ENCODE measurements at regions not wholly inside any gene's neighbourhood (a gene's known extent, or its start where the extent isn't known, plus 50 kb on each side); places are given as distances from the start of the nearest gene placed in this dataset.

DNA sequence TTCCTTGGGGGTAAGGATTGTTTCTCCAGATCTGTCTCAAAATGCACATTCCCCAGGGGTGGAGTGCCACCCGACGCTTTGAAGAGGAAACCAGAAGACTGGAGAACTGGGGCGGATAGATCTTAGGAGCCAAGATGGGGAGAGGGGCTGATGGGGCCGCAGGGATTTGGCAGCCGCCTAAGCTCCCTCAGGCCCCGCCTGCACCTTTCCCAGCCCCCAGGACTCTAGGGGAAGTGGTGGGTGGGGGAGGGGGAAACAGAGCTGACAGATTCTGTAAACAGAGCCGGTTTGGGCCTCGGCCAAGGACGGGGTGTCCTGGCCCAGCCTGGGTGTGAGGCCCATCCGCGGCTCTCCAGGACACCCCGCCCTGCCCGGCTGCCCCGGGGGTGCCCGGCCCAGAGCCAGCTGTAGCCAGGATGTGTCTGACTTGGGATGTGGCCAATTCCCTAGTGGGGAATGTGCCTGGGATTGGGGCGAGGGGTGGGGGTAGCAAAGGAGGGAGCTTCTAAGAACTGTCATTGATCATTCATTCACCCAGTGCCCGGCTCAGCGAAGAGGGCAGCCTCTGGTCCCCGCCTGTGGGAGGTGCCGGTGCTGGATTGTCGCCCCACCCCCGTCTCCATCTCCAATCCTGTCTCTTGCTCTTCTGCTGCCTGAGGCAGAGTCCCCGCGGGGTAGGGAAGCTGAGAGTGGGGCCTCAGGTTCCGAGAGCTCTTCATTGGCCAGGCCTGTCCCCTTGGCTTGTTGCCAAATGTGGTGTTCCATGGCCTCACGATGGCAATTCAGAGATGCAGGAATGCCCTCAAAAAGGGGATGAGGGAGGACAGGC lies 54.8 kb upstream of the CDKN2AIPNL start:
- no peaks in the 10 kb centered on the region for H3K36me3 ChIP-seq (ENCODE audit: low read length)
- no peaks in the 10 kb centered on the region for H3K79me2 ChIP-seq (ENCODE audit: insufficient read depth, low read length)
- no peak overlapping the region for H3K4me3 ChIP-seq (ENCODE audit: insufficient read depth, low read length, poor library complexity, severe bottlenecking)
- no peaks in the 10 kb centered on the region for H3K27me3 ChIP-seq (ENCODE audit: low read length)
- TF ChIP-seq, protein P1, sequence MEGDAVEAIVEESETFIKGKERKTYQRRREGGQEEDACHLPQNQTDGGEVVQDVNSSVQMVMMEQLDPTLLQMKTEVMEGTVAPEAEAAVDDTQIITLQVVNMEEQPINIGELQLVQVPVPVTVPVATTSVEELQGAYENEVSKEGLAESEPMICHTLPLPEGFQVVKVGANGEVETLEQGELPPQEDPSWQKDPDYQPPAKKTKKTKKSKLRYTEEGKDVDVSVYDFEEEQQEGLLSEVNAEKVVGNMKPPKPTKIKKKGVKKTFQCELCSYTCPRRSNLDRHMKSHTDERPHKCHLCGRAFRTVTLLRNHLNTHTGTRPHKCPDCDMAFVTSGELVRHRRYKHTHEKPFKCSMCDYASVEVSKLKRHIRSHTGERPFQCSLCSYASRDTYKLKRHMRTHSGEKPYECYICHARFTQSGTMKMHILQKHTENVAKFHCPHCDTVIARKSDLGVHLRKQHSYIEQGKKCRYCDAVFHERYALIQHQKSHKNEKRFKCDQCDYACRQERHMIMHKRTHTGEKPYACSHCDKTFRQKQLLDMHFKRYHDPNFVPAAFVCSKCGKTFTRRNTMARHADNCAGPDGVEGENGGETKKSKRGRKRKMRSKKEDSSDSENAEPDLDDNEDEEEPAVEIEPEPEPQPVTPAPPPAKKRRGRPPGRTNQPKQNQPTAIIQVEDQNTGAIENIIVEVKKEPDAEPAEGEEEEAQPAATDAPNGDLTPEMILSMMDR (IDR thresholded peaks at IDR 0.05; ENCODE audit: insufficient read depth, low read length, poor library complexity, severe bottlenecking) = no peak
- no peak for TF ChIP-seq EZH2phosphoT487 (conservative IDR thresholded peaks at IDR 0.05; ENCODE audit: low read length)
- H3K27ac ChIP-seq (ENCODE audit: low read depth, low read length) = no peak overlapping the region
- H3F3A ChIP-seq (ENCODE audit: insufficient read depth) = no peaks in the 10 kb centered on the region
- H2AFZ ChIP-seq (ENCODE audit: low read depth, low read length, severe bottlenecking) = peak overlapping the region; percentile 44
- H3K9me2 ChIP-seq (replicated peaks; ENCODE audit: insufficient read depth, low read length) = no peaks in the 10 kb centered on the region
- no peaks in the 10 kb centered on the region for H4K20me1 ChIP-seq (ENCODE audit: low read depth, low read length)
- no peaks in the 10 kb centered on the region for H3K9me3 ChIP-seq (ENCODE audit: insufficient read depth, low read length)
- no peak overlapping the region for H3K9ac ChIP-seq (ENCODE audit: low read length)
- peak overlapping the region; percentile 39 for H3K4me2 ChIP-seq (ENCODE audit: low read depth, low read length, poor library complexity, severe bottlenecking)

DNA sequence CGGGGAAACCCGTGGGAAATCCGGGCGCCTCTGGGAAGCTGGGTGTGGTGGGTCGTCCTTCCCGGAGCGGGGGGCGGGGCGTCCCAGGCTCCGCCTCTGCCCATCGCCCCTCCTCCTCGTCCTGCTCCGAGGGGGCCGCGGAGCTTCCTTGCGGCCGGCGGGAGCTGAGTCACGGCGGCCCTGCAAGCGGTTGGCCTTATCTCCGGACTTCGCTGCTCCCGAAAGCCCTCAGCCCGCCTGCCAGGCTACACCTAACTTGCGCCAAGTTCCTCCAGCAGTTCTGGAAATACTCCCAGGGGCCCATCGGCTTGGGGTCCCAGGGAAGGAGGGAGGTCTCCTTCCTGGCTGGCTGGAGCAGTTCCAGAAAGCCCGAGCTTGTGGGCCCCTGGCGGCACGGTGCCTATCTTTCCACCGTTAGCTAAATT lies 54.1 kb upstream of the CDKN2AIPNL start:
- TF ChIP-seq, protein P1 (IDR thresholded peaks at IDR 0.05; ENCODE audit: insufficient read depth, low read length, poor library complexity, severe bottlenecking) = no peak
- no peak for TF ChIP-seq EZH2phosphoT487 (conservative IDR thresholded peaks at IDR 0.05; ENCODE audit: low read length)
- no peaks in the 10 kb centered on the region for H3K36me3 ChIP-seq (ENCODE audit: low read length)
- H4K20me1 ChIP-seq (ENCODE audit: low read depth, low read length) = no peaks in the 10 kb centered on the region
- H3K9ac ChIP-seq (ENCODE audit: low read length) = no peak overlapping the region
- peak overlapping the region; percentile 44 for H2AFZ ChIP-seq (ENCODE audit: low read depth, low read length, severe bottlenecking)
- H3K9me2 ChIP-seq (replicated peaks; ENCODE audit: insufficient read depth, low read length) = no peaks in the 10 kb centered on the region
- H3K27me3 ChIP-seq (ENCODE audit: low read length) = no peaks in the 10 kb centered on the region
- no peak overlapping the region for H3K4me3 ChIP-seq (ENCODE audit: insufficient read depth, low read length, poor library complexity, severe bottlenecking)
- peak overlapping the region; percentile 39 for H3K4me2 ChIP-seq (ENCODE audit: low read depth, low read length, poor library complexity, severe bottlenecking)
- H3K27ac ChIP-seq (ENCODE audit: low read depth, low read length) = no peak overlapping the region
- no peaks in the 10 kb centered on the region for H3F3A ChIP-seq (ENCODE audit: insufficient read depth)
- no peaks in the 10 kb centered on the region for H3K9me3 ChIP-seq (ENCODE audit: insufficient read depth, low read length)
- H3K79me2 ChIP-seq (ENCODE audit: insufficient read depth, low read length) = no peaks in the 10 kb centered on the region

DNA sequence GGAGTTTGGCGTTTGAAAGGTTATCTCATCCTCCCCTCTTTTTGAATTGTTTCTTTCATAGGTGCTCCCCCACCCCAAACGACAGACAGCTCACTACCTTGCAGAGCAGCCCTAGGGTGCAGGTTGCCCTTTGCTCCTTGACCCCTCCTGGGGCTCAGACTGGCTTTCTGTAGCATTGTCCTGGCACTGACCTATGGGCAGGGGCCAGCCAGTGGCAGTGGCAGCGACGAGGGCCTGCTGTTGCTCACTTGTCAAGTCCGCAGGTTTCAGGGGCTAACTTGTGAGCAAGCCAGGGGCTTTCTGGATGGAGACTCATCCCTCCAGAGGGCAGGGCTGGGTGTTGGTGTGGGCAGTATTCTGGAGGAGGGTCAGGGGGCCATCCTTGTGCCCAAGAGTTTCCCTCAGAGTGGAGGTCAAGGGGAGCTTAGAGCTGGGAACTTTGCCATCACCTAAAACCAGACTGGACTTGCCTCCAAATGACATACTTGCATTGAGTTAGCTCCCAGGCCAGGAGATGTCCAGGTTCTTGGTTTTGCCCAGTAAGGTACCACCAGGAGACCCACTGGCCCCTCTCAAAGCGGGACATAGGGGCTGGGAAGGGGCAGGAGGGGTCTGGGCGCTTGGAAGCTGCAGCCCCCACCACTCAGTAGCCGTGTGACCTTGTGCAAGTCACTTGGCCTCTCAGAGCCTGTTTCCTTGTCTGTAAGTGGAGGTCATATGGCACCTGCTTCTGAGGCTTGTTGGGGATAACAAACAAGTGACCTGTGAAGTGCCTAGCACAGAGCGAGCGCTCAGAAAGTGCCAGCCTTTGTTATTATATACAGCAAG lies 53.5 kb upstream of the CDKN2AIPNL start:
- H3K4me2 ChIP-seq (ENCODE audit: low read depth, low read length, poor library complexity, severe bottlenecking) = peak overlapping the region; percentile 39
- no peak overlapping the region for H3K9ac ChIP-seq (ENCODE audit: low read length)
- H2AFZ ChIP-seq (ENCODE audit: low read depth, low read length, severe bottlenecking) = peak overlapping the region; percentile 44
- H3K79me2 ChIP-seq (ENCODE audit: insufficient read depth, low read length) = no peaks in the 10 kb centered on the region
- H3K9me2 ChIP-seq (replicated peaks; ENCODE audit: insufficient read depth, low read length) = no peaks in the 10 kb centered on the region
- H3K9me3 ChIP-seq (ENCODE audit: insufficient read depth, low read length) = no peaks in the 10 kb centered on the region
- TF ChIP-seq EZH2phosphoT487 (conservative IDR thresholded peaks at IDR 0.05; ENCODE audit: low read length) = no peak
- TF ChIP-seq, protein P1 (IDR thresholded peaks at IDR 0.05; ENCODE audit: insufficient read depth, low read length, poor library complexity, severe bottlenecking) = no peak
- H3K4me3 ChIP-seq (ENCODE audit: insufficient read depth, low read length, poor library complexity, severe bottlenecking) = no peak overlapping the region
- no peaks in the 10 kb centered on the region for H3F3A ChIP-seq (ENCODE audit: insufficient read depth)
- H3K27me3 ChIP-seq (ENCODE audit: low read length) = no peaks in the 10 kb centered on the region
- no peaks in the 10 kb centered on the region for H4K20me1 ChIP-seq (ENCODE audit: low read depth, low read length)
- no peak overlapping the region for H3K27ac ChIP-seq (ENCODE audit: low read depth, low read length)
- H3K36me3 ChIP-seq (ENCODE audit: low read length) = no peaks in the 10 kb centered on the region
